ENCODE measurements at regions not wholly inside any gene's neighbourhood (a gene's known extent, or its start where the extent isn't known, plus 50 kb on each side); places are given as distances from the start of the nearest gene placed in this dataset.

- TF ChIP-seq, protein P1, sequence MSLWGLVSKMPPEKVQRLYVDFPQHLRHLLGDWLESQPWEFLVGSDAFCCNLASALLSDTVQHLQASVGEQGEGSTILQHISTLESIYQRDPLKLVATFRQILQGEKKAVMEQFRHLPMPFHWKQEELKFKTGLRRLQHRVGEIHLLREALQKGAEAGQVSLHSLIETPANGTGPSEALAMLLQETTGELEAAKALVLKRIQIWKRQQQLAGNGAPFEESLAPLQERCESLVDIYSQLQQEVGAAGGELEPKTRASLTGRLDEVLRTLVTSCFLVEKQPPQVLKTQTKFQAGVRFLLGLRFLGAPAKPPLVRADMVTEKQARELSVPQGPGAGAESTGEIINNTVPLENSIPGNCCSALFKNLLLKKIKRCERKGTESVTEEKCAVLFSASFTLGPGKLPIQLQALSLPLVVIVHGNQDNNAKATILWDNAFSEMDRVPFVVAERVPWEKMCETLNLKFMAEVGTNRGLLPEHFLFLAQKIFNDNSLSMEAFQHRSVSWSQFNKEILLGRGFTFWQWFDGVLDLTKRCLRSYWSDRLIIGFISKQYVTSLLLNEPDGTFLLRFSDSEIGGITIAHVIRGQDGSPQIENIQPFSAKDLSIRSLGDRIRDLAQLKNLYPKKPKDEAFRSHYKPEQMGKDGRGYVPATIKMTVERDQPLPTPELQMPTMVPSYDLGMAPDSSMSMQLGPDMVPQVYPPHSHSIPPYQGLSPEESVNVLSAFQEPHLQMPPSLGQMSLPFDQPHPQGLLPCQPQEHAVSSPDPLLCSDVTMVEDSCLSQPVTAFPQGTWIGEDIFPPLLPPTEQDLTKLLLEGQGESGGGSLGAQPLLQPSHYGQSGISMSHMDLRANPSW (CRISPR knock-in tag; conservative IDR thresholded peaks at IDR 0.05; ENCODE audit: low read depth), result no peak
Measured at GRCh38 chr2:107589079-107589491, 237.6 kb upstream of the RGPD4 start (continued).

DNA sequence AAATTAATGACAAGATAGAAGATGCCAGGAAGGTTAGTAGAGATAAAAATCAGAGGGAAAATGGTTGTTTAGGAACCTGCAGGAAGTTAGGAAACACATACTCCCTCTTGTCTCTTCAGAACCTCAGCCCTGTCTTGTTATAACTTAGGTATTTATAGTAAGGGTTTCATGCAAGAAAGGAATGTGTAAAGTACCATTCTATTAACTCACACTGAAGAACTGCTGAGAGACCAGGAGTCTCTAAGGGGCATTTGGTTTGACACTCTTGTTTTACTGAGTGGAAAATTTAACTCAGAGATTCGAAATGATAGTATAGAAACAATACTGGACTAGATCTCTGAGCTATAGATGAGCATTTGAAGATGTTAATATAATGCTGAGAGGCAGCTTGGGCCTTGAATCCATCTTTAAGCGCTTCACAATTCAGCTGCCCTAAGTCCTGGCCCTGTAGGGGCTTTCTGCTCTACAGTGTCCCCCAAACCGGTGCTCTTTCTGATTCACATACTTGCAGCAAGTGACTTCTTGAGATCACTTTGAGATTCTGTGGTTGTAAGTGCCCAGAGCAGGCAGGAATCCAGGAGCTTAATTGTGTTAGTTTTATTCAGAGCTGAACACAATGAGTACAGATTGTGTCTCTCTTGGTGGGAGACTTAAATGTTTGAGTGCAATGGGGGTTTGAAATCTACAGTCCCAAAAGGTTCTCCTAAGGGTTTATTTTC lies 235.0 kb upstream of the RGPD4 start:
- Mint-ChIP-seq H3K36me3 (no peaks in the 10 kb centered on the region), H3K27me3 (ENCODE audit: low read depth) (no peaks in the 10 kb centered on the region), H3K4me1 (peaks cover 6% of the 10 kb centered on the region), H3K4me3 (no peak overlapping the region), H3K9me3 (peaks cover 17% of the 10 kb centered on the region; the same call in 1 of the 2 replicates), H3K27ac (no peak overlapping the region)
- CTCF ChIA-PET, result no interaction called here
- TF ChIP-seq, protein P2, sequence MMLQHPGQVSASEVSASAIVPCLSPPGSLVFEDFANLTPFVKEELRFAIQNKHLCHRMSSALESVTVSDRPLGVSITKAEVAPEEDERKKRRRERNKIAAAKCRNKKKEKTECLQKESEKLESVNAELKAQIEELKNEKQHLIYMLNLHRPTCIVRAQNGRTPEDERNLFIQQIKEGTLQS (CRISPR knock-in tag; conservative IDR thresholded peaks at IDR 0.05), result no peak
- TF ChIP-seq NR2C2 (CRISPR knock-in tag; IDR thresholded peaks at IDR 0.05) (no peak), RORB (CRISPR knock-in tag; IDR thresholded peaks at IDR 0.05) (no peak), SMAD3 (CRISPR knock-in tag; IDR thresholded peaks at IDR 0.05; ENCODE audit: borderline replicate concordance) (no peak), ZNF423 (CRISPR knock-in tag; IDR thresholded peaks at IDR 0.05) (no peak), PREB (CRISPR knock-in tag; IDR thresholded peaks at IDR 0.05; ENCODE audit: borderline replicate concordance) (no peak), FOXK1 (CRISPR knock-in tag; IDR thresholded peaks at IDR 0.05) (no peak), MYBL2 (CRISPR knock-in tag; IDR thresholded peaks at IDR 0.05) (no peak), NR1H2 (CRISPR knock-in tag; IDR thresholded peaks at IDR 0.05) (no peak), EMX1 (CRISPR knock-in tag; IDR thresholded peaks at IDR 0.05) (no peak), NFE2L1 (CRISPR knock-in tag; IDR thresholded peaks at IDR 0.05) (no peak), ZNF121 (CRISPR knock-in tag; IDR thresholded peaks at IDR 0.05) (no peak), IRF2 (CRISPR knock-in tag; IDR thresholded peaks at IDR 0.05; ENCODE audit: borderline replicate concordance, low read depth) (no peak), ZBTB21 (CRISPR knock-in tag; IDR thresholded peaks at IDR 0.05; ENCODE audit: borderline replicate concordance) (no peak), ELF4 (CRISPR knock-in tag; IDR thresholded peaks at IDR 0.05; ENCODE audit: low read depth) (no peak), ZNF416 (CRISPR knock-in tag; IDR thresholded peaks at IDR 0.05) (no peak), MLX (CRISPR knock-in tag; IDR thresholded peaks at IDR 0.05) (no peak)
- TF ChIP-seq, protein P3, sequence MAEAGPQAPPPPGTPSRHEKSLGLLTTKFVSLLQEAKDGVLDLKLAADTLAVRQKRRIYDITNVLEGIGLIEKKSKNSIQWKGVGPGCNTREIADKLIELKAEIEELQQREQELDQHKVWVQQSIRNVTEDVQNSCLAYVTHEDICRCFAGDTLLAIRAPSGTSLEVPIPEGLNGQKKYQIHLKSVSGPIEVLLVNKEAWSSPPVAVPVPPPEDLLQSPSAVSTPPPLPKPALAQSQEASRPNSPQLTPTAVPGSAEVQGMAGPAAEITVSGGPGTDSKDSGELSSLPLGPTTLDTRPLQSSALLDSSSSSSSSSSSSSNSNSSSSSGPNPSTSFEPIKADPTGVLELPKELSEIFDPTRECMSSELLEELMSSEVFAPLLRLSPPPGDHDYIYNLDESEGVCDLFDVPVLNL (CRISPR knock-in tag; IDR thresholded peaks at IDR 0.05; ENCODE audit: borderline replicate concordance, low read depth), result no peak
- TF ChIP-seq, protein P4, sequence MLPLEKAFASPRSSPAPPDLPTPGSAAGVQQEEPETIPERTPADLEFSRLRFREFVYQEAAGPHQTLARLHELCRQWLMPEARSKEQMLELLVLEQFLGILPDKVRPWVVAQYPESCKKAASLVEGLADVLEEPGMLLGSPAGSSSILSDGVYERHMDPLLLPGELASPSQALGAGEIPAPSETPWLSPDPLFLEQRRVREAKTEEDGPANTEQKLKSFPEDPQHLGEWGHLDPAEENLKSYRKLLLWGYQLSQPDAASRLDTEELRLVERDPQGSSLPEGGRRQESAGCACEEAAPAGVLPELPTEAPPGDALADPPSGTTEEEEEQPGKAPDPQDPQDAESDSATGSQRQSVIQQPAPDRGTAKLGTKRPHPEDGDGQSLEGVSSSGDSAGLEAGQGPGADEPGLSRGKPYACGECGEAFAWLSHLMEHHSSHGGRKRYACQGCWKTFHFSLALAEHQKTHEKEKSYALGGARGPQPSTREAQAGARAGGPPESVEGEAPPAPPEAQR (CRISPR knock-in tag; IDR thresholded peaks at IDR 0.05), result no peak
- TF ChIP-seq, protein P5, sequence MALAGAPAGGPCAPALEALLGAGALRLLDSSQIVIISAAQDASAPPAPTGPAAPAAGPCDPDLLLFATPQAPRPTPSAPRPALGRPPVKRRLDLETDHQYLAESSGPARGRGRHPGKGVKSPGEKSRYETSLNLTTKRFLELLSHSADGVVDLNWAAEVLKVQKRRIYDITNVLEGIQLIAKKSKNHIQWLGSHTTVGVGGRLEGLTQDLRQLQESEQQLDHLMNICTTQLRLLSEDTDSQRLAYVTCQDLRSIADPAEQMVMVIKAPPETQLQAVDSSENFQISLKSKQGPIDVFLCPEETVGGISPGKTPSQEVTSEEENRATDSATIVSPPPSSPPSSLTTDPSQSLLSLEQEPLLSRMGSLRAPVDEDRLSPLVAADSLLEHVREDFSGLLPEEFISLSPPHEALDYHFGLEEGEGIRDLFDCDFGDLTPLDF (CRISPR knock-in tag; IDR thresholded peaks at IDR 0.05), result no peak
- POLR2A ChIA-PET, result no interaction called here
- DNase-seq (ENCODE audit: low spot score) (no peak), ATAC-seq (no peak)
